HEK293T (cell line): ENCODE measurements at regions not wholly inside any gene's neighbourhood (a gene's known extent, or its start where the extent isn't known, plus 50 kb on each side); places are given as distances from the start of the nearest gene placed in this dataset.

Experiments
- CTCF ChIA-PET: fragments of 350-600 bp; formaldehyde crosslinking; extraction: SDS; loops from one replicate; lab custom pipeline; 2021; ENCODE audit warnings: antibody characterized with exemption, inconsistent platforms; lab: Yijun Ruan, JAX
- POLR2A ChIA-PET: fragments of 350-600 bp; formaldehyde crosslinking; extraction: SDS; loops from one replicate; lab custom pipeline; 2020; ENCODE audit warnings: antibody characterized with exemption, inconsistent platforms; lab: Yijun Ruan, JAX
- DNase-seq: peaks from one replicate; pipeline ENCODE4 v3.0.0; 2012; ENCODE audit warnings: mixed read lengths; ENCODE audit errors: extremely low spot score
- ARNT ChIP-seq: fragments of 450-650 bp; IDR thresholded peaks from 2 replicates; pipeline ENCODE4 v1.6.1; 2017; ENCODE audit warnings: mild to moderate bottlenecking
- BHLHE40 ChIP-seq: fragments of 450-650 bp; IDR thresholded peaks from 2 replicates; pipeline ENCODE4 v1.6.1; 2016; ENCODE audit warnings: mild to moderate bottlenecking, moderate library complexity, borderline replicate concordance
- CTBP1 ChIP-seq: fragments of 450-650 bp; IDR thresholded peaks from 2 replicates; pipeline ENCODE4 v1.6.1; 2016; ENCODE audit warnings: borderline replicate concordance
- ELF4 ChIP-seq: fragments of 450-650 bp; IDR thresholded peaks from 2 replicates; pipeline ENCODE4 v1.6.1; 2017; ENCODE audit warnings: antibody characterized with exemption
- FOXA1 ChIP-seq: fragments of 450-650 bp; IDR thresholded peaks from 2 replicates; pipeline ENCODE4 v1.6.1; 2016; ENCODE audit warnings: mild to moderate bottlenecking
- FOXK2 ChIP-seq: fragments of 450-650 bp; IDR thresholded peaks from 2 replicates; pipeline ENCODE4 v1.6.1; 2016; ENCODE audit warnings: mild to moderate bottlenecking
- FOXM1 ChIP-seq: fragments of 450-650 bp; IDR thresholded peaks from 2 replicates; pipeline ENCODE4 v1.6.1; 2017; ENCODE audit warnings: mild to moderate bottlenecking, borderline replicate concordance
- HDGF ChIP-seq: fragments of 450-650 bp; IDR thresholded peaks from 2 replicates; pipeline ENCODE4 v1.6.1; 2017; ENCODE audit warnings: antibody characterized with exemption, borderline replicate concordance
- L3MBTL2 ChIP-seq: fragments of 450-650 bp; conservative IDR thresholded peaks from 2 replicates; pipeline ENCODE4 v1.6.1; 2016; ENCODE audit warnings: mild to moderate bottlenecking
- LEF1 ChIP-seq: fragments of 450-650 bp; IDR thresholded peaks from 2 replicates; pipeline ENCODE4 v1.6.1; 2017; ENCODE audit warnings: mild to moderate bottlenecking, borderline replicate concordance
- NFRKB ChIP-seq: fragments of 450-650 bp; IDR thresholded peaks from 2 replicates; pipeline ENCODE4 v1.6.1; 2016; ENCODE audit warnings: mild to moderate bottlenecking, moderate library complexity
- PKNOX1 ChIP-seq: fragments of 450-650 bp; IDR thresholded peaks from 2 replicates; pipeline ENCODE4 v1.6.1; 2016
- SP1 ChIP-seq: fragments of 450-650 bp; IDR thresholded peaks from 2 replicates; pipeline ENCODE4 v1.6.1; 2017
- SUZ12 ChIP-seq: fragments of 450-650 bp; IDR thresholded peaks from 2 replicates; pipeline ENCODE4 v1.6.1; 2016; ENCODE audit warnings: mild to moderate bottlenecking
- TARDBP ChIP-seq: fragments of 450-650 bp; IDR thresholded peaks from 2 replicates; pipeline ENCODE4 v1.6.1; 2016
- ZNF384 ChIP-seq: fragments of 450-650 bp; IDR thresholded peaks from 2 replicates; pipeline ENCODE4 v1.6.1; 2016

GRCh38 chr15:38879909-38880471 is 315.4 kb upstream of the RASGRP1 start:
- TF ChIP-seq PKNOX1 (no peak), CTBP1 (no peak), NFRKB (no peak), L3MBTL2 (no peak), SP1 (no peak), FOXK2 (no peak), TARDBP (no peak), FOXM1 (no peak), ZNF384 (no peak), ARNT (no peak), BHLHE40 (no peak), ELF4 (no peak), LEF1 (no peak), SUZ12 (no peak), FOXA1 (no peak), HDGF (no peak)
- no peak for DNase-seq
- CTCF ChIA-PET, result no interaction called here
- POLR2A ChIA-PET, result no interaction called here

GRCh38 chr15:38882221-38882620 is 317.6 kb upstream of the RASGRP1 start:
- no peak for TF ChIP-seq L3MBTL2
- ChIA-PET POLR2A (no interaction called here), CTCF (no interaction called here)
- DNase-seq, result no peak

- ChIA-PET CTCF (no interaction called here), POLR2A (no interaction called here)
- DNase-seq, result no peak
- no peak for TF ChIP-seq TARDBP
- no peak for TF ChIP-seq NFRKB
- no peak for TF ChIP-seq FOXM1
These were observed 319.4 kb upstream of the RASGRP1 start for GRCh38 chr15:38883987-38884386.

- no peak for DNase-seq
- ChIA-PET CTCF (no interaction called here), POLR2A (no interaction called here)
- TF ChIP-seq BHLHE40 (no peak), CTBP1 (no peak)
These were observed 320.4 kb upstream of the RASGRP1 start for GRCh38 chr15:38885001-38885400.

GRCh38 chr15:38885471-38885952 is 320.9 kb upstream of the RASGRP1 start:
- ChIA-PET CTCF (no interaction called here), POLR2A (no interaction called here)
- no peak for DNase-seq
- no peak for TF ChIP-seq SP1
- TF ChIP-seq L3MBTL2, result no peak
- TF ChIP-seq ARNT, result no peak
- TF ChIP-seq LEF1, result no peak
- no peak for TF ChIP-seq ZNF384
- TF ChIP-seq TARDBP, result no peak
- TF ChIP-seq NFRKB, result no peak
- no peak for TF ChIP-seq HDGF

GRCh38 chr15:38886315-38887163 is 321.9 kb upstream of the RASGRP1 start:
- CTCF ChIA-PET, result no interaction called here
- no peak for DNase-seq
- no peak for TF ChIP-seq NFRKB
- TF ChIP-seq HDGF, result no peak
- no peak for TF ChIP-seq LEF1
- TF ChIP-seq ZNF384, result no peak
- no peak for TF ChIP-seq FOXK2
- TF ChIP-seq SP1, result no peak
- no peak for TF ChIP-seq FOXM1
- TF ChIP-seq BHLHE40, result no peak
- TF ChIP-seq ELF4, result no peak
- TF ChIP-seq SUZ12, result no peak
- TF ChIP-seq FOXA1, result no peak
- no peak for TF ChIP-seq ARNT
- no peak for TF ChIP-seq L3MBTL2
- no peak for TF ChIP-seq CTBP1
- no peak for TF ChIP-seq TARDBP
- TF ChIP-seq PKNOX1, result no peak
- POLR2A ChIA-PET, result no interaction called here

- ChIA-PET POLR2A (no interaction called here), CTCF (no interaction called here)
- TF ChIP-seq SUZ12 (no peak), HDGF (no peak), L3MBTL2 (no peak), BHLHE40 (no peak), ARNT (no peak), ELF4 (no peak), ZNF384 (no peak), SP1 (no peak), FOXM1 (no peak), PKNOX1 (no peak), LEF1 (no peak), NFRKB (no peak), TARDBP (no peak), FOXA1 (no peak), CTBP1 (no peak), FOXK2 (no peak)
- DNase-seq, result no peak
These were observed 324.1 kb upstream of the RASGRP1 start for GRCh38 chr15:38888701-38889221.
